HEK293T (cell line): ENCODE measurements at regions not wholly inside any gene's neighbourhood (a gene's known extent, or its start where the extent isn't known, plus 50 kb on each side); places are given as distances from the start of the nearest gene placed in this dataset.

Experiments used
- ARNT ChIP-seq: fragments of 450-650 bp; IDR thresholded peaks from 2 replicates; pipeline ENCODE4 v1.6.1; 2017; ENCODE audit warnings: mild to moderate bottlenecking
- BHLHE40 ChIP-seq: fragments of 450-650 bp; IDR thresholded peaks from 2 replicates; pipeline ENCODE4 v1.6.1; 2016; ENCODE audit warnings: mild to moderate bottlenecking, moderate library complexity, borderline replicate concordance
- CTBP1 ChIP-seq: fragments of 450-650 bp; IDR thresholded peaks from 2 replicates; pipeline ENCODE4 v1.6.1; 2016; ENCODE audit warnings: borderline replicate concordance

GRCh38 chr14:58950555-58950954 is 237.9 kb upstream of the DAAM1 start:
- TF ChIP-seq ARNT (no peak), CTBP1 (no peak), BHLHE40 (no peak)
